PC-3 (cell line): ENCODE measurements at regions not wholly inside any gene's neighbourhood (a gene's known extent, or its start where the extent isn't known, plus 50 kb on each side); places are given as distances from the start of the nearest gene placed in this dataset.

Experiments used
- CTCF ChIP-seq: fragments of 300-600 bp; sonication (generic); conservative IDR thresholded peaks from 2 replicates; pipeline ENCODE4 v1.5.1; 2017; ENCODE audit warnings: antibody characterized with exemption, low read depth, mild to moderate bottlenecking, low read length
- EZH2 ChIP-seq: fragments of 300-600 bp; sonication (generic); IDR thresholded peaks from one replicate; pipeline ENCODE4 v1.6.1; 2017; ENCODE audit warnings: antibody characterized with exemption, mild to moderate bottlenecking, low read length; ENCODE audit not compliant: unreplicated experiment

GRCh38 chr4:128458816-128459215, 171.2 kb upstream of the PGRMC2 start:
- TF ChIP-seq CTCF (no peak), EZH2 (no peak)
